ENCODE measurements at regions not wholly inside any gene's neighbourhood (a gene's known extent, or its start where the extent isn't known, plus 50 kb on each side); places are given as distances from the start of the nearest gene placed in this dataset.

DNA sequence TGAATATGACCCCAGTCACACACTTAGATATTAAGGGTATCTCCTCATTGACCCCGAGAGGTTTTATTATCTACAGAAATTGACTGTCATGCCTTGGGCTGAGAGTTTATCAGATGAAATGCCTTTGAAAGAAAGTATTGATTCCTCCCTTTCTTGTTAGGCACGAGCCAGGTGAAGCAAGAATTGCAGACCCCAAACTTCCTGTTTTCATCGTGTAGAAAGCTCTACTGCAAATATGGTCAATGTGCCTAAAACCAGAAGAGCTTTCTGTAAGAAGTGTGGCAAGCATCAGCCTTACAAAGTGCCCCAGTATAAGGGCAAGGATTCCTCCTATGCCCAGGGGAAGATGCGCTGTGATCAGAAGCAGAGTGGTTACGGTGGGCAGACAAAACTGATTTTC is 143.9 kb upstream of the FUT8 start:
- Histone ChIP-seq H3K4me3 (ENCODE audit: low read length, poor library complexity, severe bottlenecking) (no peak overlapping the region), H3F3A (ENCODE audit: low read depth) (no peaks in the 10 kb centered on the region), H3K9me3 (ENCODE audit: insufficient read depth, low read depth, low read length) (no peaks in the 10 kb centered on the region), H3K4me1 (ENCODE audit: insufficient read depth, low read length, poor library complexity, severe bottlenecking) (no peaks in the 10 kb centered on the region), H2AFZ (ENCODE audit: low read length) (no peak overlapping the region), H3K36me3 (ENCODE audit: insufficient read depth, low read length) (no peaks in the 10 kb centered on the region), H3K4me2 (ENCODE audit: low read depth, low read length, poor library complexity, severe bottlenecking) (no peak overlapping the region), H3K9ac (ENCODE audit: low read depth, low read length, poor library complexity, severe bottlenecking) (no peak overlapping the region), H3K27me3 (ENCODE audit: insufficient read depth, low read length, poor library complexity, severe bottlenecking) (no peaks in the 10 kb centered on the region), H4K20me1 (ENCODE audit: insufficient read depth, low read length, poor library complexity, severe bottlenecking) (no peaks in the 10 kb centered on the region), H3K79me2 (ENCODE audit: insufficient read depth, low read length) (no peaks in the 10 kb centered on the region), H3K9me2 (replicated peaks; ENCODE audit: low read depth, low read length) (no peaks in the 10 kb centered on the region)
- TF ChIP-seq, protein P1, sequence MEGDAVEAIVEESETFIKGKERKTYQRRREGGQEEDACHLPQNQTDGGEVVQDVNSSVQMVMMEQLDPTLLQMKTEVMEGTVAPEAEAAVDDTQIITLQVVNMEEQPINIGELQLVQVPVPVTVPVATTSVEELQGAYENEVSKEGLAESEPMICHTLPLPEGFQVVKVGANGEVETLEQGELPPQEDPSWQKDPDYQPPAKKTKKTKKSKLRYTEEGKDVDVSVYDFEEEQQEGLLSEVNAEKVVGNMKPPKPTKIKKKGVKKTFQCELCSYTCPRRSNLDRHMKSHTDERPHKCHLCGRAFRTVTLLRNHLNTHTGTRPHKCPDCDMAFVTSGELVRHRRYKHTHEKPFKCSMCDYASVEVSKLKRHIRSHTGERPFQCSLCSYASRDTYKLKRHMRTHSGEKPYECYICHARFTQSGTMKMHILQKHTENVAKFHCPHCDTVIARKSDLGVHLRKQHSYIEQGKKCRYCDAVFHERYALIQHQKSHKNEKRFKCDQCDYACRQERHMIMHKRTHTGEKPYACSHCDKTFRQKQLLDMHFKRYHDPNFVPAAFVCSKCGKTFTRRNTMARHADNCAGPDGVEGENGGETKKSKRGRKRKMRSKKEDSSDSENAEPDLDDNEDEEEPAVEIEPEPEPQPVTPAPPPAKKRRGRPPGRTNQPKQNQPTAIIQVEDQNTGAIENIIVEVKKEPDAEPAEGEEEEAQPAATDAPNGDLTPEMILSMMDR (conservative IDR thresholded peaks at IDR 0.05; ENCODE audit: low read length): no peak
- TF ChIP-seq EZH2phosphoT487 (IDR thresholded peaks at IDR 0.05; ENCODE audit: borderline replicate concordance): no peak

DNA sequence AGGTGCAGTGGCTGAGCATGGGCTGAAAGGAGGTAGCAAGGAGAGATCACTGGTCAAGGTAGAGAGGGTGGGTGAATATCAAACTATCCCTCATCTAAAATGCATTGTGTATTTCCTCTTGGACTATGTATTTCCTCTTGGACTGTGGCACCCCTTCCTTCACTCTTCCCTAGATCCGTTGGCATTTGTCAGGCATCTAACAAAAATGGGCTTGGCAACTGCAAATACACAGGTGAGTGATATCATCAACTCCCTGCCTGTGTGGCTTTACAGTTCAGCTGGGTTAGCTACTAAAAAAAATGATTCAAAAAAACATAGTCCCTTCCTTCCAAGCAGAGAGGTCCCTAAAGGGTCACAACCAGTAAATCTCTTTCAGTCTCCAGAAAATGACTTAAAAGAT is 142.8 kb upstream of the FUT8 start:
- no peaks in the 10 kb centered on the region for H3K9me2 ChIP-seq (replicated peaks; ENCODE audit: low read depth, low read length)
- no peak overlapping the region for H3K4me3 ChIP-seq (ENCODE audit: low read length, poor library complexity, severe bottlenecking)
- no peaks in the 10 kb centered on the region for H3K27me3 ChIP-seq (ENCODE audit: insufficient read depth, low read length, poor library complexity, severe bottlenecking)
- H3F3A ChIP-seq (ENCODE audit: low read depth): no peaks in the 10 kb centered on the region
- TF ChIP-seq, protein P1 (conservative IDR thresholded peaks at IDR 0.05; ENCODE audit: low read length): no peak
- TF ChIP-seq EZH2phosphoT487 (IDR thresholded peaks at IDR 0.05; ENCODE audit: borderline replicate concordance): no peak
- no peaks in the 10 kb centered on the region for H3K4me1 ChIP-seq (ENCODE audit: insufficient read depth, low read length, poor library complexity, severe bottlenecking)
- H3K79me2 ChIP-seq (ENCODE audit: insufficient read depth, low read length): no peaks in the 10 kb centered on the region
- no peak overlapping the region for H3K9ac ChIP-seq (ENCODE audit: low read depth, low read length, poor library complexity, severe bottlenecking)
- no peaks in the 10 kb centered on the region for H3K9me3 ChIP-seq (ENCODE audit: insufficient read depth, low read depth, low read length)
- no peaks in the 10 kb centered on the region for H4K20me1 ChIP-seq (ENCODE audit: insufficient read depth, low read length, poor library complexity, severe bottlenecking)
- no peak overlapping the region for H2AFZ ChIP-seq (ENCODE audit: low read length)
- H3K4me2 ChIP-seq (ENCODE audit: low read depth, low read length, poor library complexity, severe bottlenecking): no peak overlapping the region
- H3K36me3 ChIP-seq (ENCODE audit: insufficient read depth, low read length): no peaks in the 10 kb centered on the region

DNA sequence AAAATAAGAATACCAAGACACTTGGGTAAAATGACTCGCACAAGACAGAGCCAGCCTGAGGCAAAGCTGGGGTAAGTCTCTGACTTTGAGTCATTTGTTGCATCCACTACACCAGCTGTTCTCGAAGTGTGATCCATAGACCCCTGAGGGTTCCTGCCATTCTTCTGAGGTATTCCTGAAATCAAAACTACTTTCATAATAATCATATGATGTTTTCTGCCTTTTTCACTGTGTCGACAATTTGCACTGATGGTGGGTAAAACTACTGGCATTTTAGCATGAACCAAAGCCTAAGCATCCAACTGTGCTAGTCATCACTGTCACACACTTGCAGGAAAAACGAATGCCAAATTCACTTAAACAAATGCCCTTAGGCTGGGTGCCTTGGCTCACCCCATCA is 135.5 kb upstream of the FUT8 start:
- H3K4me2 ChIP-seq (ENCODE audit: low read depth, low read length, poor library complexity, severe bottlenecking): no peak overlapping the region
- no peaks in the 10 kb centered on the region for H3K27me3 ChIP-seq (ENCODE audit: insufficient read depth, low read length, poor library complexity, severe bottlenecking)
- H3K4me1 ChIP-seq (ENCODE audit: insufficient read depth, low read length, poor library complexity, severe bottlenecking): peaks cover 5% of the 10 kb centered on the region
- no peaks in the 10 kb centered on the region for H4K20me1 ChIP-seq (ENCODE audit: insufficient read depth, low read length, poor library complexity, severe bottlenecking)
- H2AFZ ChIP-seq (ENCODE audit: low read length): no peak overlapping the region
- no peak overlapping the region for H3K4me3 ChIP-seq (ENCODE audit: low read length, poor library complexity, severe bottlenecking)
- H3K36me3 ChIP-seq (ENCODE audit: insufficient read depth, low read length): no peaks in the 10 kb centered on the region
- no peaks in the 10 kb centered on the region for H3F3A ChIP-seq (ENCODE audit: low read depth)
- no peaks in the 10 kb centered on the region for H3K9me2 ChIP-seq (replicated peaks; ENCODE audit: low read depth, low read length)
- no peak overlapping the region for H3K9ac ChIP-seq (ENCODE audit: low read depth, low read length, poor library complexity, severe bottlenecking)
- no peaks in the 10 kb centered on the region for H3K9me3 ChIP-seq (ENCODE audit: insufficient read depth, low read depth, low read length)
- no peak for TF ChIP-seq EZH2phosphoT487 (IDR thresholded peaks at IDR 0.05; ENCODE audit: borderline replicate concordance)
- TF ChIP-seq, protein P1 (conservative IDR thresholded peaks at IDR 0.05; ENCODE audit: low read length): no peak
- no peaks in the 10 kb centered on the region for H3K79me2 ChIP-seq (ENCODE audit: insufficient read depth, low read length)
